Neural progenitor cell (in vitro differentiated cells): ENCODE measurements at regions not wholly inside any gene's neighbourhood (a gene's known extent, or its start where the extent isn't known, plus 50 kb on each side); places are given as distances from the start of the nearest gene placed in this dataset.

Experiments used
- CTCF ChIP-seq: fragments of 200-600 bp; sonication (generic); IDR thresholded peaks from 2 replicates; pipeline ENCODE4 v1.5.1; 2017; ENCODE audit warnings: antibody characterized with exemption, mild to moderate bottlenecking
- EZH2 ChIP-seq: fragments of 200-600 bp; sonication (generic); IDR thresholded peaks from 2 replicates; pipeline ENCODE4 v1.6.1; 2017; ENCODE audit warnings: antibody characterized with exemption, mild to moderate bottlenecking, moderate library complexity
- EZH2phosphoT487 ChIP-seq: fragments of 200-600 bp; sonication (generic); IDR thresholded peaks from 2 replicates; pipeline ENCODE4 v1.6.1; 2017; ENCODE audit warnings: antibody characterized with exemption

- TF ChIP-seq CTCF (no peak), EZH2 (no peak), EZH2phosphoT487 (no peak)
Measured at GRCh38 chr16:5607169-5607568, 509.6 kb upstream of the EEF2KMT start.
